Fibroblast of mammary gland (primary cell): ENCODE measurements at regions not wholly inside any gene's neighbourhood (a gene's known extent, or its start where the extent isn't known, plus 50 kb on each side); places are given as distances from the start of the nearest gene placed in this dataset.

Source experiments
- DNase-seq: peaks from one replicate; pipeline ENCODE4 v3.0.0-alpha.2; 2010; ENCODE audit warnings: low read depth
- H3K4me3 ChIP-seq: 2 replicates; pipeline ENCODE4 v1.5.1; 2011; ENCODE audit warnings: low read depth, mild to moderate bottlenecking, low read length, moderate library complexity; ENCODE audit not compliant: control insufficient read depth
- CTCF ChIP-seq: conservative IDR thresholded peaks from 2 replicates; pipeline ENCODE4 v1.5.1; 2011; ENCODE audit warnings: low read depth, low read length, inconsistent platforms; ENCODE audit not compliant: control insufficient read depth, insufficient read depth

GRCh38 chr1:97983126-97983525 lies 62.3 kb upstream of the DPYD start:
- DNase-seq, result no peak
- H3K4me3 ChIP-seq, result no peak overlapping the region
- TF ChIP-seq CTCF, result no peak

- no peak for TF ChIP-seq CTCF
- no peak for DNase-seq
- no peak overlapping the region for H3K4me3 ChIP-seq
These were observed 59.7 kb upstream of the DPYD start for GRCh38 chr1:97980530-97980929.

DNA sequence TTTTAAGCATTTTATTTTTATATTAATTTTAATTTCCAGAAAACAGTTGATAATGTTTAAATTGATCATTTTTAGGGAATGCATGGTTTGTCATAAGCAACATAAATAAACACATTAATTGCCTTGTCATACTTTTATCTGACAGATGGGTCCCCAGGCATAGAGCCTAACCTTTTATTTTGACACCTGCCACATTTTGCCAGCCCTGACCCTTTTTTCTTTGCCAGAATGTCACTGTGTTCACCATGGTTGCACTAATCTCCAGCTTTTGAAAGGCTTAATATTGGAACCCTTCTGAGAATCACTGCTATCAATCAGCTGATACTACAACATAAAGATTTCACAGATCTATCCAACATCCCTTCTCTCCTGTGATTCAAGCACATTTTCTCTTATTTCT lies 56.0 kb upstream of the DPYD start:
- no peak overlapping the region for H3K4me3 ChIP-seq
- no peak for DNase-seq
- TF ChIP-seq CTCF, result no peak
